HCT116 (cell line): ENCODE measurements at regions not wholly inside any gene's neighbourhood (a gene's known extent, or its start where the extent isn't known, plus 50 kb on each side); places are given as distances from the start of the nearest gene placed in this dataset.

Experiments used
- ATAC-seq: fragments of 200-7000 bp; cut with Tn5 transposase; 2 replicates; pipeline ENCODE4 v1.9.1; 2020; ENCODE audit warnings: mild to moderate bottlenecking, moderate library complexity
- BruUV-seq: library from RNA; stranded (reverse); fragments of 400-500 nt; replicated peaks from 2 replicates; lab custom pipeline; 2021; lab: Mats Ljungman, UMichigan
- CTCF ChIA-PET: fragments of 300-600 bp; sonication (Branson Sonifier 250); formaldehyde crosslinking; loops from one replicate; lab custom pipeline; 2021; ENCODE audit warnings: antibody characterized with exemption; lab: Charles Lee
- POLR2A ChIA-PET: fragments of 300-600, 350-600 bp; sonication (Branson Sonifier 250); formaldehyde crosslinking; loops from one replicate; lab custom pipeline; 2021; ENCODE audit warnings: antibody characterized with exemption; lab: Charles Lee
- RAD21 ChIA-PET, 2 experiments: fragments of 300-600 bp; sonication (Branson Sonifier 250); formaldehyde crosslinking; loops; one replicate each; lab custom pipeline; 2023; ENCODE audit warnings: low total read pairs in 2 of 2; ENCODE audit not compliant: uncharacterized antibody in 2 of 2, unreplicated experiment in 2 of 2, low non-redundant PET in 1 of 2; lab: Charles Lee
- DNase-seq: peaks from one replicate; pipeline ENCODE4 v3.0.0-alpha.2; 2010; ENCODE audit warnings: low read depth, low spot score
- H2AFZ ChIP-seq: fragments of 200-600 bp; shearing (Covaris generic), sonication (generic); 2 replicates; pipeline ENCODE4 v1.6.1; 2017; ENCODE audit warnings: low read depth, mixed run types, mixed read lengths, antibody characterized with exemption, low read length; ENCODE audit not compliant: poor library complexity, severe bottlenecking
- H3K27ac ChIP-seq: 2 replicates; pipeline ENCODE4 v1.5.1; 2012; ENCODE audit warnings: low read depth, low read length
- H3K27me3 ChIP-seq: fragments of 200-600 bp; sonication (generic); 2 replicates; pipeline ENCODE4 v1.6.1; 2016; ENCODE audit warnings: mixed run types, low read length, mixed read lengths; ENCODE audit not compliant: insufficient read depth
- H3K36me3 ChIP-seq, 2 experiments: fragments of 200-500 bp in 1 of 2; fragments of 200-600 bp in 1 of 2; sonication (Bioruptor generic) in 1 of 2; sonication (generic) in 1 of 2; 2 replicates each; pipeline versions ENCODE4 v1.5.1 to v1.6.1; 2014 to 2016; ENCODE audit warnings: low read length in 2 of 2, inconsistent platforms in 1 of 2, mixed read lengths in 1 of 2, mixed run types in 1 of 2; ENCODE audit not compliant: insufficient read depth in 2 of 2, control insufficient read depth in 1 of 2
- H3K4me1 ChIP-seq, 2 experiments: fragments of 200-600 bp in 1 of 2; sonication (generic) in 1 of 2; 2 replicates each; pipeline versions ENCODE4 v1.5.1 to v1.6.1; 2012 to 2017; ENCODE audit warnings: low read length in 2 of 2, inconsistent platforms in 1 of 2, mild to moderate bottlenecking in 1 of 2, mixed read lengths in 1 of 2, mixed run types in 1 of 2, moderate library complexity in 1 of 2; ENCODE audit not compliant: insufficient read depth in 2 of 2, control insufficient read depth in 1 of 2
- H3K4me2 ChIP-seq: fragments of 200-600 bp; sonication (generic); 2 replicates; pipeline ENCODE4 v1.6.1; 2017; ENCODE audit warnings: mixed run types, low read length, mixed read lengths
- H3K4me3 ChIP-seq, 2 experiments: fragments of 200-600 bp in 1 of 2; sonication (generic) in 1 of 2; replicated peaks in 1 of 2; 2 replicates each; pipeline ENCODE4 v1.5.1; 2011 to 2016; ENCODE audit warnings: low read length in 2 of 2, control low read depth in 1 of 2, low read depth in 1 of 2, mild to moderate bottlenecking in 1 of 2, mixed read lengths in 1 of 2, mixed run types in 1 of 2
- H3K79me2 ChIP-seq: fragments of 200-600 bp; sonication (generic); 2 replicates; pipeline ENCODE4 v1.6.1; 2017; ENCODE audit warnings: mild to moderate bottlenecking, mixed run types, low read length, moderate library complexity, mixed read lengths; ENCODE audit not compliant: insufficient read depth
- H3K9ac ChIP-seq: fragments of 200-600 bp; sonication (generic); 2 replicates; pipeline ENCODE4 v1.6.1; 2016; ENCODE audit warnings: low read length, mixed read lengths
- H3K9me2 ChIP-seq: fragments of 200-600 bp; sonication (generic), shearing (Covaris generic); 2 replicates; pipeline ENCODE4 v1.6.1; 2017; ENCODE audit warnings: mixed run types, mild to moderate bottlenecking, moderate library complexity; ENCODE audit not compliant: insufficient read depth
- H3K9me3 ChIP-seq, 2 experiments: fragments of 200-500 bp in 1 of 2; fragments of 200-600 bp in 1 of 2; sonication (Bioruptor generic) in 1 of 2; sonication (generic) in 1 of 2; 2 replicates each; pipeline ENCODE4 v1.6.1; 2014 to 2017; ENCODE audit warnings: low read length in 2 of 2, mixed read lengths in 2 of 2, inconsistent platforms in 1 of 2, low read depth in 1 of 2, mild to moderate bottlenecking in 1 of 2, mixed run types in 1 of 2, moderate library complexity in 1 of 2; ENCODE audit not compliant: control insufficient read depth in 1 of 2, insufficient read depth in 1 of 2
- H4K20me1 ChIP-seq: fragments of 200-600 bp; sonication (generic), shearing (Covaris generic); 2 replicates; pipeline ENCODE4 v1.6.1; 2017; ENCODE audit warnings: mixed run types, mild to moderate bottlenecking, moderate library complexity; ENCODE audit not compliant: insufficient read depth
- ATF3 ChIP-seq: IDR thresholded peaks from 2 replicates; pipeline ENCODE4 v1.6.1; 2012
- CBX3 ChIP-seq: IDR thresholded peaks from 2 replicates; pipeline ENCODE4 v1.6.1; 2012; ENCODE audit warnings: low read depth
- CEBPB ChIP-seq: IDR thresholded peaks from 2 replicates; pipeline ENCODE4 v1.6.1; 2012; ENCODE audit warnings: low read depth
- CTCF ChIP-seq, 3 experiments: fragments of 200-600 bp in 1 of 3; sonication (generic) in 1 of 3; IDR thresholded peaks in 2 of 3; conservative IDR thresholded peaks in 1 of 3; 2 replicates each; pipeline ENCODE4 v1.5.1; 2012 to 2017; ENCODE audit warnings: low read depth in 2 of 3, low read length in 2 of 3, antibody characterized with exemption in 1 of 3, borderline replicate concordance in 1 of 3, control low read depth in 1 of 3, mild to moderate bottlenecking in 1 of 3, mixed read lengths in 1 of 3, mixed run types in 1 of 3, moderate library complexity in 1 of 3; ENCODE audit not compliant: insufficient read depth in 1 of 3
- EGR1 ChIP-seq: IDR thresholded peaks from 2 replicates; pipeline ENCODE4 v1.6.1; 2012; ENCODE audit warnings: low read depth
- EZH2 ChIP-seq: fragments of 200-600 bp; sonication (generic); IDR thresholded peaks from 2 replicates; pipeline ENCODE4 v1.6.1; 2017; ENCODE audit warnings: antibody characterized with exemption, mixed run types
- EZH2phosphoT487 ChIP-seq: fragments of 200-600 bp; IDR thresholded peaks from 2 replicates; pipeline ENCODE4 v1.6.1; 2018; ENCODE audit warnings: antibody characterized with exemption, borderline replicate concordance
- FOSL1 ChIP-seq: IDR thresholded peaks from 2 replicates; pipeline ENCODE4 v1.6.1; 2012; ENCODE audit warnings: low read depth
- POLR2A ChIP-seq: IDR thresholded peaks from 2 replicates; pipeline ENCODE4 v1.7.0; 2011; ENCODE audit warnings: borderline replicate concordance; ENCODE audit not compliant: insufficient read depth, insufficient read length; ENCODE audit errors: extremely low read depth
- POLR2AphosphoS5 ChIP-seq: IDR thresholded peaks from 2 replicates; pipeline ENCODE4 v1.6.1; 2011; ENCODE audit warnings: mild to moderate bottlenecking, low read depth, low read length, moderate library complexity
- RAD21 ChIP-seq: IDR thresholded peaks from 2 replicates; pipeline ENCODE4 v1.6.1; 2012; ENCODE audit warnings: low read depth, mild to moderate bottlenecking
- REST ChIP-seq: IDR thresholded peaks from 2 replicates; pipeline ENCODE4 v1.6.1; 2012; ENCODE audit warnings: low read depth
- SIN3A ChIP-seq: IDR thresholded peaks from 2 replicates; pipeline ENCODE4 v1.6.1; 2012; ENCODE audit warnings: low read depth
- SP1 ChIP-seq: IDR thresholded peaks from 2 replicates; pipeline ENCODE4 v1.6.1; 2012; ENCODE audit warnings: low read depth
- SRF ChIP-seq: IDR thresholded peaks from 2 replicates; pipeline ENCODE4 v1.6.1; 2012; ENCODE audit warnings: low read depth
- TCF7L2 ChIP-seq: IDR thresholded peaks from 2 replicates; pipeline ENCODE4 v1.7.0; 2011; ENCODE audit warnings: borderline replicate concordance, inconsistent platforms; ENCODE audit not compliant: insufficient read depth, insufficient read length; ENCODE audit errors: extremely low read depth
- YY1 ChIP-seq: IDR thresholded peaks from 2 replicates; pipeline ENCODE4 v1.6.1; 2011; ENCODE audit warnings: low read length, low read depth, moderate library complexity, mild to moderate bottlenecking; ENCODE audit not compliant: insufficient replicate concordance; ENCODE audit errors: extremely low read depth
- ZFX ChIP-seq: fragments of 450-650 bp; IDR thresholded peaks from 2 replicates; pipeline ENCODE4 v1.6.1; 2017
- ZNF274 ChIP-seq: fragments of 200-500 bp; sonication (Bioruptor generic); IDR thresholded peaks from 2 replicates; pipeline ENCODE4 v1.6.1; 2014; ENCODE audit warnings: mild to moderate bottlenecking, low read depth, low read length, inconsistent platforms
- intact Hi-C: fragments of 100-400 bp; cut with micrococcal nuclease; formaldehyde crosslinking; loops from 2 replicates; pipeline ENCODE4 v1.10.0; 2022

- TF ChIP-seq CTCF (IDR thresholded peaks at IDR 0.05 in 2 of 3, conservative IDR thresholded peaks at IDR 0.05 in 1 of 3; ENCODE audit: borderline replicate concordance in 1 of 3, insufficient read depth in 1 of 3, low read depth in 2 of 3, low read length in 2 of 3): no peak
Observed at GRCh38 chr17:69640073-69640472, 225.6 kb downstream of the MAP2K6 start (continued).

GRCh38 chr17:69643686-69644085 is 229.2 kb downstream of the MAP2K6 start:
- H2AFZ ChIP-seq: no peak overlapping the region
- BruUV-seq: no TSS peak
- H3K9ac ChIP-seq: no peak overlapping the region
- no peak overlapping the region for H3K4me3 ChIP-seq
- H3K27me3 ChIP-seq: no peaks in the 10 kb centered on the region
- intact Hi-C loops: no loop called here
- ATAC-seq (no peak), DNase-seq (no peak)
- H3K27ac ChIP-seq: no peak overlapping the region
- TF ChIP-seq CEBPB (no peak), REST (no peak), FOSL1 (no peak), POLR2AphosphoS5 (no peak), ZFX (no peak), CBX3 (no peak), EZH2phosphoT487 (no peak), RAD21 (no peak), POLR2A (no peak), SRF (no peak), YY1 (no peak), TCF7L2 (no peak), ATF3 (no peak), EGR1 (no peak), CTCF (IDR thresholded peaks at IDR 0.05 in 2 of 3, conservative IDR thresholded peaks at IDR 0.05 in 1 of 3; ENCODE audit: borderline replicate concordance in 1 of 3, insufficient read depth in 1 of 3, low read depth in 2 of 3, low read length in 2 of 3) (no peak), ZNF274 (no peak), SP1 (no peak), SIN3A (no peak), EZH2 (no peak)
- H3K9me3 ChIP-seq: no peaks in the 10 kb centered on the region
- ChIA-PET POLR2A (no interaction called here), CTCF (interaction anchor here (1.0 kb wide), 1 partner anchor 37 kb away, joined by 5 read pairs; no protein-coding TSS in a partner anchor), RAD21 (no interaction called here)
- no peak overlapping the region for H3K4me2 ChIP-seq
- no peaks in the 10 kb centered on the region for H4K20me1 ChIP-seq
- no peaks in the 10 kb centered on the region for H3K9me2 ChIP-seq
- no peaks in the 10 kb centered on the region for H3K79me2 ChIP-seq
- H3K36me3 ChIP-seq: no peaks in the 10 kb centered on the region
- no peaks in the 10 kb centered on the region for H3K4me1 ChIP-seq
